AG04449 (cell line): ENCODE measurements at regions not wholly inside any gene's neighbourhood (a gene's known extent, or its start where the extent isn't known, plus 50 kb on each side); places are given as distances from the start of the nearest gene placed in this dataset.

Experiments used
- CTCF ChIA-PET: fragments of 350-600 bp; formaldehyde crosslinking; extraction: SDS; loops from one replicate; lab custom pipeline; 2021; ENCODE audit warnings: antibody characterized with exemption; lab: Yijun Ruan, JAX
- POLR2A ChIA-PET: fragments of 400-600, 350-600 bp; formaldehyde crosslinking; extraction: SDS; loops from one replicate; lab custom pipeline; 2020; ENCODE audit warnings: antibody characterized with exemption, inconsistent platforms; lab: Yijun Ruan, JAX
- DNase-seq: peaks from one replicate; pipeline ENCODE4 v3.0.0-alpha.2; 2010; ENCODE audit warnings: low read depth, low spot score
- H3K4me3 ChIP-seq: 2 replicates; pipeline ENCODE4 v1.5.1; 2011; ENCODE audit warnings: low read depth, mild to moderate bottlenecking, control low read depth, low read length
- CTCF ChIP-seq: IDR thresholded peaks from one replicate; pipeline ENCODE4 v1.5.1; 2011; ENCODE audit warnings: mild to moderate bottlenecking, moderate library complexity, low read length, control low read depth, inconsistent platforms; ENCODE audit not compliant: insufficient read depth; ENCODE audit errors: missing control alignments

GRCh38 chr4:162343967-162344366 is 180.2 kb upstream of the FSTL5 start:
- H3K4me3 ChIP-seq: no peak overlapping the region
- DNase-seq: no peak
- CTCF ChIA-PET: no interaction called here
- no peak for TF ChIP-seq CTCF
- POLR2A ChIA-PET: no interaction called here

GRCh38 chr4:162341533-162341932 is 177.7 kb upstream of the FSTL5 start:
- no peak for DNase-seq
- ChIA-PET CTCF (no interaction called here), POLR2A (no interaction called here)
- TF ChIP-seq CTCF: no peak
- no peak overlapping the region for H3K4me3 ChIP-seq

- H3K4me3 ChIP-seq: no peak overlapping the region
- no peak for TF ChIP-seq CTCF
- CTCF ChIA-PET: no interaction called here
- POLR2A ChIA-PET: no interaction called here
- DNase-seq: no peak
These were observed 160.1 kb upstream of the FSTL5 start for GRCh38 chr4:162323919-162324318.

- H3K4me3 ChIP-seq: no peak overlapping the region
- TF ChIP-seq CTCF: no peak
- DNase-seq: no peak
- POLR2A ChIA-PET: no interaction called here
- CTCF ChIA-PET: no interaction called here
These were observed 158.3 kb upstream of the FSTL5 start for GRCh38 chr4:162322054-162322453.

GRCh38 chr4:162285753-162286152 is 122.0 kb upstream of the FSTL5 start:
- no peak for TF ChIP-seq CTCF
- CTCF ChIA-PET: no interaction called here
- POLR2A ChIA-PET: no interaction called here
- no peak overlapping the region for H3K4me3 ChIP-seq
- DNase-seq: no peak

- no peak for DNase-seq
- POLR2A ChIA-PET: no interaction called here
- TF ChIP-seq CTCF: no peak
These were observed 118.9 kb upstream of the FSTL5 start for GRCh38 chr4:162282684-162283083.

GRCh38 chr4:162274354-162274753 is 110.6 kb upstream of the FSTL5 start:
- no peak overlapping the region for H3K4me3 ChIP-seq
- DNase-seq: no peak
- ChIA-PET POLR2A (no interaction called here), CTCF (no interaction called here)
- no peak for TF ChIP-seq CTCF

More at GRCh38 chr4:162282684-162283083, 118.9 kb upstream of the FSTL5 start:
- H3K4me3 ChIP-seq: no peak overlapping the region
- CTCF ChIA-PET: no interaction called here
